ENCODE measurements at regions not wholly inside any gene's neighbourhood (a gene's known extent, or its start where the extent isn't known, plus 50 kb on each side); places are given as distances from the start of the nearest gene placed in this dataset.

DNA sequence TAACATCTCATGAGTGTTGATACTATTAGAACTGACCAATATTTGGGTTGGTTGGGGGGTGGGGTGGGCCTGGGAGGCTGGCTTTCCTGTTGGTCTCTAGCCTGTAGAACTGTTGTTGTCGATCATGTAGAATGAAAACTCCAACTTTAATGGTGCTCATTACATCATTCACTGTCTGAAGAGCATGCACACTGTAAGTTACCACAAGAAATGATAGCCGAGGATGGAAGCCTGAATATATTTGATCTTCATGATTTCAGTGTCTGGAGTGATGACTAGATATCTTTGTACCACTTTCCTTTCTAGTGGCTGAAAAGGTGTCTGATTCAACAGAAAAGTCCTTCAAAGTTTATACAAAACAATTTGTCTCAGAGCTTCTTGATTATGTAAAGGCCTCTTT lies 123.6 kb downstream of the XCL2 start:
- no peak for DNase-seq (ENCODE audit: low spot score)
- Histone ChIP-seq H3K4me3 (ENCODE audit: low read depth, low read length, poor library complexity, severe bottlenecking) (no peak overlapping the region), H3K27ac (ENCODE audit: low read depth, low read length, poor library complexity, severe bottlenecking) (no peak overlapping the region), H3K4me1 (ENCODE audit: insufficient read depth, low read length, poor library complexity, severe bottlenecking) (no peaks in the 10 kb centered on the region), H3K36me3 (ENCODE audit: insufficient read depth, low read length, poor library complexity, severe bottlenecking) (no peaks in the 10 kb centered on the region), H3K9me3 (ENCODE audit: low read depth, low read length, poor library complexity, severe bottlenecking) (no peaks in the 10 kb centered on the region), H3K27me3 (replicated peaks; ENCODE audit: insufficient read depth, low read depth, low read length, poor library complexity) (no peaks in the 10 kb centered on the region)
- BruUV-seq (replicated peaks): no TSS peak
- ChIA-PET POLR2A (ENCODE audit: low non-redundant PET) (no interaction called here), CTCF (no interaction called here)
- intact Hi-C loops (cut with micrococcal nuclease; ENCODE audit: unreplicated experiment): no loop called here
- TF ChIP-seq, protein P1, sequence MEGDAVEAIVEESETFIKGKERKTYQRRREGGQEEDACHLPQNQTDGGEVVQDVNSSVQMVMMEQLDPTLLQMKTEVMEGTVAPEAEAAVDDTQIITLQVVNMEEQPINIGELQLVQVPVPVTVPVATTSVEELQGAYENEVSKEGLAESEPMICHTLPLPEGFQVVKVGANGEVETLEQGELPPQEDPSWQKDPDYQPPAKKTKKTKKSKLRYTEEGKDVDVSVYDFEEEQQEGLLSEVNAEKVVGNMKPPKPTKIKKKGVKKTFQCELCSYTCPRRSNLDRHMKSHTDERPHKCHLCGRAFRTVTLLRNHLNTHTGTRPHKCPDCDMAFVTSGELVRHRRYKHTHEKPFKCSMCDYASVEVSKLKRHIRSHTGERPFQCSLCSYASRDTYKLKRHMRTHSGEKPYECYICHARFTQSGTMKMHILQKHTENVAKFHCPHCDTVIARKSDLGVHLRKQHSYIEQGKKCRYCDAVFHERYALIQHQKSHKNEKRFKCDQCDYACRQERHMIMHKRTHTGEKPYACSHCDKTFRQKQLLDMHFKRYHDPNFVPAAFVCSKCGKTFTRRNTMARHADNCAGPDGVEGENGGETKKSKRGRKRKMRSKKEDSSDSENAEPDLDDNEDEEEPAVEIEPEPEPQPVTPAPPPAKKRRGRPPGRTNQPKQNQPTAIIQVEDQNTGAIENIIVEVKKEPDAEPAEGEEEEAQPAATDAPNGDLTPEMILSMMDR (conservative IDR thresholded peaks at IDR 0.05; ENCODE audit: low read depth, low read length): no peak
- TF ChIP-seq EZH2 (IDR thresholded peaks at IDR 0.05; ENCODE audit: borderline replicate concordance, low read depth, low read length, poor library complexity, severe bottlenecking): no peak

DNA sequence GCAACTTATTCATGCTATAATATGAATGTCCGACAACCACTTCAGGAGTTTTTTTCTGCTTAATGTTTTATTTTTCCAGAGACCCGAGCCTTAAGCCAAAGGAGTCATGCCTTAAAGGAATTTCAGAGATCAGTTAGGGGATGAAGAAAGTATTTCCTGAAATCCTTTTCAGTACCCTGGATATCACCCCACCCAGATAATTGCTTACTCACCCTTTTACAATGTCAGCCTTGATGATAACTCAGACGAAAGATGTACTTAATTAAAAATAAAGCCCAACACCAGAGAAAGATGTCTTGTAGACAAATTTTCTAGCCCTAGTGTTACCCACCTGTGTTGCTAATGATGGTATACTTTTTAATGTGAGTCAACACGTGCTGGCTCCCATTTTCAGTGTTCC lies 124.1 kb downstream of the XCL2 start:
- BruUV-seq (replicated peaks): no TSS peak
- H3K9me3 ChIP-seq (ENCODE audit: low read depth, low read length, poor library complexity, severe bottlenecking): no peaks in the 10 kb centered on the region
- ChIA-PET CTCF (no interaction called here), POLR2A (ENCODE audit: low non-redundant PET) (no interaction called here)
- H3K4me3 ChIP-seq (ENCODE audit: low read depth, low read length, poor library complexity, severe bottlenecking): no peak overlapping the region
- H3K27me3 ChIP-seq (replicated peaks; ENCODE audit: insufficient read depth, low read depth, low read length, poor library complexity): no peaks in the 10 kb centered on the region
- no peaks in the 10 kb centered on the region for H3K36me3 ChIP-seq (ENCODE audit: insufficient read depth, low read length, poor library complexity, severe bottlenecking)
- no peak overlapping the region for H3K27ac ChIP-seq (ENCODE audit: low read depth, low read length, poor library complexity, severe bottlenecking)
- TF ChIP-seq, protein P1 (conservative IDR thresholded peaks at IDR 0.05; ENCODE audit: low read depth, low read length): no peak
- no peak for TF ChIP-seq EZH2 (IDR thresholded peaks at IDR 0.05; ENCODE audit: borderline replicate concordance, low read depth, low read length, poor library complexity, severe bottlenecking)
- no peaks in the 10 kb centered on the region for H3K4me1 ChIP-seq (ENCODE audit: insufficient read depth, low read length, poor library complexity, severe bottlenecking)
- DNase-seq (ENCODE audit: low spot score): no peak
- intact Hi-C loops (cut with micrococcal nuclease; ENCODE audit: unreplicated experiment): no loop called here

DNA sequence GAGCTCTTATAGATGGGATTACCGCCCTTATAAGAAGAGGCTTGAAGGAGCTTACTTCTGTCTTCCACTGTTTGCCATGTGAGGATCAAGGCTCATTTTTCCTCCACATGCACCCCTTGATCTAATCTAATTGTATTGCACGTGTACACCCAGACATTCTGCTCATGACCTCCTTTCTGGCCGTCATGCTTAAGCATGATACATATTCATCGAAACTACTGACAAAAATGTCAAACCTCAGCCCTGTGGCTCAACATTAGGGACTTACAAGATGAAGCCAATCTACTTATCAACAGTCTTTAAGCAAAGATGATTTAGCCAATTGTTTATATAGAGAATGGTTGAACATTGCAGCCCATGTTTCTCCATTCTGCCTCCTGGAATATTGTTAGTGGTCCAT lies 127.6 kb downstream of the XCL2 start:
- no peak overlapping the region for H3K4me3 ChIP-seq (ENCODE audit: low read depth, low read length, poor library complexity, severe bottlenecking)
- intact Hi-C loops (cut with micrococcal nuclease; ENCODE audit: unreplicated experiment): no loop called here
- H3K27ac ChIP-seq (ENCODE audit: low read depth, low read length, poor library complexity, severe bottlenecking): no peak overlapping the region
- POLR2A ChIA-PET (ENCODE audit: low non-redundant PET): no interaction called here
- no peak for TF ChIP-seq EZH2 (IDR thresholded peaks at IDR 0.05; ENCODE audit: borderline replicate concordance, low read depth, low read length, poor library complexity, severe bottlenecking)
- TF ChIP-seq, protein P1 (conservative IDR thresholded peaks at IDR 0.05; ENCODE audit: low read depth, low read length): no peak
- BruUV-seq (replicated peaks): no TSS peak
- H3K36me3 ChIP-seq (ENCODE audit: insufficient read depth, low read length, poor library complexity, severe bottlenecking): no peaks in the 10 kb centered on the region
- no peaks in the 10 kb centered on the region for H3K9me3 ChIP-seq (ENCODE audit: low read depth, low read length, poor library complexity, severe bottlenecking)
- DNase-seq (ENCODE audit: low spot score): no peak
- CTCF ChIA-PET: no interaction called here
- no peaks in the 10 kb centered on the region for H3K4me1 ChIP-seq (ENCODE audit: insufficient read depth, low read length, poor library complexity, severe bottlenecking)
- no peaks in the 10 kb centered on the region for H3K27me3 ChIP-seq (replicated peaks; ENCODE audit: insufficient read depth, low read depth, low read length, poor library complexity)

Data from A673 (cell line).